HCT116 (cell line): ENCODE measurements at regions not wholly inside any gene's neighbourhood (a gene's known extent, or its start where the extent isn't known, plus 50 kb on each side); places are given as distances from the start of the nearest gene placed in this dataset.

Experiments
- ATAC-seq: fragments of 200-7000 bp; cut with Tn5 transposase; 2 replicates; pipeline ENCODE4 v1.9.1; 2020; ENCODE audit warnings: mild to moderate bottlenecking, moderate library complexity
- BruUV-seq: library from RNA; stranded (reverse); fragments of 400-500 nt; replicated peaks from 2 replicates; lab custom pipeline; 2021; lab: Mats Ljungman, UMichigan
- CTCF ChIA-PET: fragments of 300-600 bp; sonication (Branson Sonifier 250); formaldehyde crosslinking; loops from one replicate; lab custom pipeline; 2021; ENCODE audit warnings: antibody characterized with exemption; lab: Charles Lee
- POLR2A ChIA-PET: fragments of 300-600, 350-600 bp; sonication (Branson Sonifier 250); formaldehyde crosslinking; loops from one replicate; lab custom pipeline; 2021; ENCODE audit warnings: antibody characterized with exemption; lab: Charles Lee
- RAD21 ChIA-PET, 2 experiments: fragments of 300-600 bp; sonication (Branson Sonifier 250); formaldehyde crosslinking; loops; one replicate each; lab custom pipeline; 2023; ENCODE audit warnings: low total read pairs in 2 of 2; ENCODE audit not compliant: uncharacterized antibody in 2 of 2, unreplicated experiment in 2 of 2, low non-redundant PET in 1 of 2; lab: Charles Lee
- DNase-seq: peaks from one replicate; pipeline ENCODE4 v3.0.0-alpha.2; 2010; ENCODE audit warnings: low read depth, low spot score
- H2AFZ ChIP-seq: fragments of 200-600 bp; shearing (Covaris generic), sonication (generic); 2 replicates; pipeline ENCODE4 v1.6.1; 2017; ENCODE audit warnings: low read depth, mixed run types, mixed read lengths, antibody characterized with exemption, low read length; ENCODE audit not compliant: poor library complexity, severe bottlenecking
- H3K27ac ChIP-seq: 2 replicates; pipeline ENCODE4 v1.5.1; 2012; ENCODE audit warnings: low read depth, low read length
- H3K27me3 ChIP-seq: fragments of 200-600 bp; sonication (generic); 2 replicates; pipeline ENCODE4 v1.6.1; 2016; ENCODE audit warnings: mixed run types, low read length, mixed read lengths; ENCODE audit not compliant: insufficient read depth
- H3K36me3 ChIP-seq, 2 experiments: fragments of 200-500 bp in 1 of 2; fragments of 200-600 bp in 1 of 2; sonication (Bioruptor generic) in 1 of 2; sonication (generic) in 1 of 2; 2 replicates each; pipeline versions ENCODE4 v1.5.1 to v1.6.1; 2014 to 2016; ENCODE audit warnings: low read length in 2 of 2, inconsistent platforms in 1 of 2, mixed read lengths in 1 of 2, mixed run types in 1 of 2; ENCODE audit not compliant: insufficient read depth in 2 of 2, control insufficient read depth in 1 of 2
- H3K4me1 ChIP-seq, 2 experiments: fragments of 200-600 bp in 1 of 2; sonication (generic) in 1 of 2; 2 replicates each; pipeline versions ENCODE4 v1.5.1 to v1.6.1; 2012 to 2017; ENCODE audit warnings: low read length in 2 of 2, inconsistent platforms in 1 of 2, mild to moderate bottlenecking in 1 of 2, mixed read lengths in 1 of 2, mixed run types in 1 of 2, moderate library complexity in 1 of 2; ENCODE audit not compliant: insufficient read depth in 2 of 2, control insufficient read depth in 1 of 2
- H3K4me2 ChIP-seq: fragments of 200-600 bp; sonication (generic); 2 replicates; pipeline ENCODE4 v1.6.1; 2017; ENCODE audit warnings: mixed run types, low read length, mixed read lengths
- H3K4me3 ChIP-seq, 2 experiments: fragments of 200-600 bp in 1 of 2; sonication (generic) in 1 of 2; replicated peaks in 1 of 2; 2 replicates each; pipeline ENCODE4 v1.5.1; 2011 to 2016; ENCODE audit warnings: low read length in 2 of 2, control low read depth in 1 of 2, low read depth in 1 of 2, mild to moderate bottlenecking in 1 of 2, mixed read lengths in 1 of 2, mixed run types in 1 of 2
- H3K79me2 ChIP-seq: fragments of 200-600 bp; sonication (generic); 2 replicates; pipeline ENCODE4 v1.6.1; 2017; ENCODE audit warnings: mild to moderate bottlenecking, mixed run types, low read length, moderate library complexity, mixed read lengths; ENCODE audit not compliant: insufficient read depth
- H3K9ac ChIP-seq: fragments of 200-600 bp; sonication (generic); 2 replicates; pipeline ENCODE4 v1.6.1; 2016; ENCODE audit warnings: low read length, mixed read lengths
- H3K9me2 ChIP-seq: fragments of 200-600 bp; sonication (generic), shearing (Covaris generic); 2 replicates; pipeline ENCODE4 v1.6.1; 2017; ENCODE audit warnings: mixed run types, mild to moderate bottlenecking, moderate library complexity; ENCODE audit not compliant: insufficient read depth
- H3K9me3 ChIP-seq, 2 experiments: fragments of 200-500 bp in 1 of 2; fragments of 200-600 bp in 1 of 2; sonication (Bioruptor generic) in 1 of 2; sonication (generic) in 1 of 2; 2 replicates each; pipeline ENCODE4 v1.6.1; 2014 to 2017; ENCODE audit warnings: low read length in 2 of 2, mixed read lengths in 2 of 2, inconsistent platforms in 1 of 2, low read depth in 1 of 2, mild to moderate bottlenecking in 1 of 2, mixed run types in 1 of 2, moderate library complexity in 1 of 2; ENCODE audit not compliant: control insufficient read depth in 1 of 2, insufficient read depth in 1 of 2
- H4K20me1 ChIP-seq: fragments of 200-600 bp; sonication (generic), shearing (Covaris generic); 2 replicates; pipeline ENCODE4 v1.6.1; 2017; ENCODE audit warnings: mixed run types, mild to moderate bottlenecking, moderate library complexity; ENCODE audit not compliant: insufficient read depth
- CBX3 ChIP-seq: IDR thresholded peaks from 2 replicates; pipeline ENCODE4 v1.6.1; 2012; ENCODE audit warnings: low read depth
- CEBPB ChIP-seq: IDR thresholded peaks from 2 replicates; pipeline ENCODE4 v1.6.1; 2012; ENCODE audit warnings: low read depth
- EGR1 ChIP-seq: IDR thresholded peaks from 2 replicates; pipeline ENCODE4 v1.6.1; 2012; ENCODE audit warnings: low read depth
- ELF1 ChIP-seq: IDR thresholded peaks from 2 replicates; pipeline ENCODE4 v1.6.1; 2012; ENCODE audit warnings: low read depth, borderline replicate concordance
- EZH2 ChIP-seq: fragments of 200-600 bp; sonication (generic); IDR thresholded peaks from 2 replicates; pipeline ENCODE4 v1.6.1; 2017; ENCODE audit warnings: antibody characterized with exemption, mixed run types
- EZH2phosphoT487 ChIP-seq: fragments of 200-600 bp; IDR thresholded peaks from 2 replicates; pipeline ENCODE4 v1.6.1; 2018; ENCODE audit warnings: antibody characterized with exemption, borderline replicate concordance
- FOSL1 ChIP-seq: IDR thresholded peaks from 2 replicates; pipeline ENCODE4 v1.6.1; 2012; ENCODE audit warnings: low read depth
- JUND ChIP-seq: IDR thresholded peaks from 2 replicates; pipeline ENCODE4 v1.6.1; 2012
- POLR2AphosphoS5 ChIP-seq: IDR thresholded peaks from 2 replicates; pipeline ENCODE4 v1.6.1; 2011; ENCODE audit warnings: mild to moderate bottlenecking, low read depth, low read length, moderate library complexity
- RAD21 ChIP-seq: IDR thresholded peaks from 2 replicates; pipeline ENCODE4 v1.6.1; 2012; ENCODE audit warnings: low read depth, mild to moderate bottlenecking
- SIN3A ChIP-seq: IDR thresholded peaks from 2 replicates; pipeline ENCODE4 v1.6.1; 2012; ENCODE audit warnings: low read depth
- SP1 ChIP-seq: IDR thresholded peaks from 2 replicates; pipeline ENCODE4 v1.6.1; 2012; ENCODE audit warnings: low read depth
- SRF ChIP-seq: IDR thresholded peaks from 2 replicates; pipeline ENCODE4 v1.6.1; 2012; ENCODE audit warnings: low read depth
- ZNF274 ChIP-seq: fragments of 200-500 bp; sonication (Bioruptor generic); IDR thresholded peaks from 2 replicates; pipeline ENCODE4 v1.6.1; 2014; ENCODE audit warnings: mild to moderate bottlenecking, low read depth, low read length, inconsistent platforms
- intact Hi-C: fragments of 100-400 bp; cut with micrococcal nuclease; formaldehyde crosslinking; loops from 2 replicates; pipeline ENCODE4 v1.10.0; 2022
- TF ChIP-seq, protein P1 (sequence below): IDR thresholded peaks from 2 replicates; pipeline ENCODE4 v1.6.1; 2011; ENCODE audit warnings: mild to moderate bottlenecking, low read length, moderate library complexity; ENCODE audit not compliant: insufficient replicate concordance; ENCODE audit errors: extremely low read depth
- TF ChIP-seq, protein P2 (sequence below): IDR thresholded peaks from 2 replicates; pipeline ENCODE4 v1.6.1; 2012; ENCODE audit warnings: low read depth
- TF ChIP-seq, protein P3 (sequence below): IDR thresholded peaks from 2 replicates; pipeline ENCODE4 v1.6.1; 2012

DNA sequence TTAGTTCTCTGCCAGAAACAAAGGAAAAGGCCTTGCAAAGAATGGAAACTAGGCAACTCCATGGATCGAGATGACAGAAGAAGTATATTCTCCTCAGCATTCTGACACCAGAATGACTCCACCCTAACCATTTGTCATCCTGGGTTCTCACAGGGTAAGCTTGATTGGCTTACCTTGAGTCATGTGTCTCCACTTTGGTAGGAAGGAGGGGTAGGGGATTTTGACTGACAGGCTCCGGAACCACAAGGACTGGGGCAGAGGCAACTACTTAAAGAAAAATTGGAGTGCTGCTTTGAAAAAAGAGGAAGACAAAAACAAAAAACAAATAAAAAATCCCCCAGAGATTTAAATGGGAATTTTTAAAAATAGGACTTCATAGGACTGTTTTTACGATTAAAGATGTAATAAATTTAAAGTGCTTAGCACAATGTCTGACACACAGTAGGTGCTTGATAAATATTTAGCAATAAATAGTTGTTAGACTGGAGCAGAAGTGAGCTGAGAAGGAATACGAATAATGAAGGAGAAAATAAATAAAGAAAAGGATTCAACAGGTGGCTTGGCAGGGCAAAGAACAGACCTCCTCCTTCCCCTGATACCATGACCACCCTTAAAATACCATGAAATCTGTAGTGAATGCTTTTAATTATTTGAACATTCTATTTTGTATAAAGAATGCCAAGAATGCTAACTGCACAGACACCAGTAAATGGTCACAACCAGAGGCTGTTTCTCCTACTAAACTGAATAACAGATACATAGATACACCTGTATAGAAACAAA lies 230.2 kb downstream of the CDCA7 start:
- Histone ChIP-seq H2AFZ (no peak overlapping the region), H3K36me3 (no peaks in the 10 kb centered on the region), H3K9me3 (no peaks in the 10 kb centered on the region), H3K27me3 (no peaks in the 10 kb centered on the region), H3K4me3 (no peak overlapping the region), H3K9me2 (no peaks in the 10 kb centered on the region), H3K4me2 (no peak overlapping the region), H4K20me1 (no peaks in the 10 kb centered on the region), H3K9ac (no peak overlapping the region), H3K4me1 (peaks cover 17 to 18% of the 10 kb centered on the region in 2 experiments), H3K27ac (no peak overlapping the region), H3K79me2 (no peaks in the 10 kb centered on the region)
- ChIA-PET RAD21 (no interaction called here), CTCF (no interaction called here), POLR2A (no interaction called here)
- BruUV-seq, result no TSS peak
- DNase-seq (no peak), ATAC-seq (no peak; the same call in 1 of the 2 replicates)
- no peak for TF ChIP-seq ZNF274
- TF ChIP-seq EZH2, result no peak
- no peak for TF ChIP-seq ELF1
- no peak for TF ChIP-seq POLR2AphosphoS5
- no peak for TF ChIP-seq CEBPB
- no peak for TF ChIP-seq SP1
- no peak for TF ChIP-seq RAD21
- no peak for TF ChIP-seq SRF
- TF ChIP-seq EZH2phosphoT487, result no peak
- TF ChIP-seq, protein P1, sequence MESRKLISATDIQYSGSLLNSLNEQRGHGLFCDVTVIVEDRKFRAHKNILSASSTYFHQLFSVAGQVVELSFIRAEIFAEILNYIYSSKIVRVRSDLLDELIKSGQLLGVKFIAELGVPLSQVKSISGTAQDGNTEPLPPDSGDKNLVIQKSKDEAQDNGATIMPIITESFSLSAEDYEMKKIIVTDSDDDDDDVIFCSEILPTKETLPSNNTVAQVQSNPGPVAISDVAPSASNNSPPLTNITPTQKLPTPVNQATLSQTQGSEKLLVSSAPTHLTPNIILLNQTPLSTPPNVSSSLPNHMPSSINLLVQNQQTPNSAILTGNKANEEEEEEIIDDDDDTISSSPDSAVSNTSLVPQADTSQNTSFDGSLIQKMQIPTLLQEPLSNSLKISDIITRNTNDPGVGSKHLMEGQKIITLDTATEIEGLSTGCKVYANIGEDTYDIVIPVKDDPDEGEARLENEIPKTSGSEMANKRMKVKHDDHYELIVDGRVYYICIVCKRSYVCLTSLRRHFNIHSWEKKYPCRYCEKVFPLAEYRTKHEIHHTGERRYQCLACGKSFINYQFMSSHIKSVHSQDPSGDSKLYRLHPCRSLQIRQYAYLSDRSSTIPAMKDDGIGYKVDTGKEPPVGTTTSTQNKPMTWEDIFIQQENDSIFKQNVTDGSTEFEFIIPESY, result no peak
- no peak for TF ChIP-seq JUND
- TF ChIP-seq FOSL1, result no peak
- TF ChIP-seq SIN3A, result no peak
- TF ChIP-seq, protein P2, sequence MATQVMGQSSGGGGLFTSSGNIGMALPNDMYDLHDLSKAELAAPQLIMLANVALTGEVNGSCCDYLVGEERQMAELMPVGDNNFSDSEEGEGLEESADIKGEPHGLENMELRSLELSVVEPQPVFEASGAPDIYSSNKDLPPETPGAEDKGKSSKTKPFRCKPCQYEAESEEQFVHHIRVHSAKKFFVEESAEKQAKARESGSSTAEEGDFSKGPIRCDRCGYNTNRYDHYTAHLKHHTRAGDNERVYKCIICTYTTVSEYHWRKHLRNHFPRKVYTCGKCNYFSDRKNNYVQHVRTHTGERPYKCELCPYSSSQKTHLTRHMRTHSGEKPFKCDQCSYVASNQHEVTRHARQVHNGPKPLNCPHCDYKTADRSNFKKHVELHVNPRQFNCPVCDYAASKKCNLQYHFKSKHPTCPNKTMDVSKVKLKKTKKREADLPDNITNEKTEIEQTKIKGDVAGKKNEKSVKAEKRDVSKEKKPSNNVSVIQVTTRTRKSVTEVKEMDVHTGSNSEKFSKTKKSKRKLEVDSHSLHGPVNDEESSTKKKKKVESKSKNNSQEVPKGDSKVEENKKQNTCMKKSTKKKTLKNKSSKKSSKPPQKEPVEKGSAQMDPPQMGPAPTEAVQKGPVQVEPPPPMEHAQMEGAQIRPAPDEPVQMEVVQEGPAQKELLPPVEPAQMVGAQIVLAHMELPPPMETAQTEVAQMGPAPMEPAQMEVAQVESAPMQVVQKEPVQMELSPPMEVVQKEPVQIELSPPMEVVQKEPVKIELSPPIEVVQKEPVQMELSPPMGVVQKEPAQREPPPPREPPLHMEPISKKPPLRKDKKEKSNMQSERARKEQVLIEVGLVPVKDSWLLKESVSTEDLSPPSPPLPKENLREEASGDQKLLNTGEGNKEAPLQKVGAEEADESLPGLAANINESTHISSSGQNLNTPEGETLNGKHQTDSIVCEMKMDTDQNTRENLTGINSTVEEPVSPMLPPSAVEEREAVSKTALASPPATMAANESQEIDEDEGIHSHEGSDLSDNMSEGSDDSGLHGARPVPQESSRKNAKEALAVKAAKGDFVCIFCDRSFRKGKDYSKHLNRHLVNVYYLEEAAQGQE, result no peak
- TF ChIP-seq CBX3, result no peak
- no peak for TF ChIP-seq EGR1
- TF ChIP-seq, protein P3, sequence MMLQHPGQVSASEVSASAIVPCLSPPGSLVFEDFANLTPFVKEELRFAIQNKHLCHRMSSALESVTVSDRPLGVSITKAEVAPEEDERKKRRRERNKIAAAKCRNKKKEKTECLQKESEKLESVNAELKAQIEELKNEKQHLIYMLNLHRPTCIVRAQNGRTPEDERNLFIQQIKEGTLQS, result no peak
- intact Hi-C loops, result no loop called here
